22Rv1 (cell line): ENCODE measurements at regions not wholly inside any gene's neighbourhood (a gene's known extent, or its start where the extent isn't known, plus 50 kb on each side); places are given as distances from the start of the nearest gene placed in this dataset.
"Not testable (repeated sequence)": the region's sequence is repeated elsewhere in the genome, so short reads cannot be mapped to it uniquely, and the experiment has no call there.

Experiments
- H3K27ac ChIP-seq: fragments of 450-650 bp; 2 replicates; pipeline ENCODE4 v1.5.1; 2017
- CTCF ChIP-seq: fragments of 450-650 bp; IDR thresholded peaks from 2 replicates; pipeline ENCODE4 v1.5.1; 2017; ENCODE audit warnings: mild to moderate bottlenecking
- ZFX ChIP-seq: fragments of 450-650 bp; IDR thresholded peaks from 2 replicates; pipeline ENCODE4 v1.6.1; 2017; ENCODE audit warnings: antibody characterized with exemption, borderline replicate concordance

- H3K27ac ChIP-seq, result no peak overlapping the region
- no peak for TF ChIP-seq ZFX
- TF ChIP-seq CTCF, result no peak
Measured at GRCh38 chr3:146702237-146702636, 97.1 kb upstream of the PLSCR5 start.

- TF ChIP-seq CTCF, result no peak
- TF ChIP-seq ZFX, result no peak
- no peak overlapping the region for H3K27ac ChIP-seq
Measured at GRCh38 chr3:146701246-146701645, 96.1 kb upstream of the PLSCR5 start.

- not testable (repeated sequence) for H3K27ac ChIP-seq
Measured at GRCh38 chr3:146700025-146700424, 94.9 kb upstream of the PLSCR5 start.

- TF ChIP-seq ZFX (no peak), CTCF (no peak)
- no peak overlapping the region for H3K27ac ChIP-seq
Measured at GRCh38 chr3:146692254-146692653, 87.1 kb upstream of the PLSCR5 start.

- no peak for TF ChIP-seq ZFX
- no peak for TF ChIP-seq CTCF
- H3K27ac ChIP-seq, result no peak overlapping the region
Measured at GRCh38 chr3:146685050-146685814, 80.1 kb upstream of the PLSCR5 start.

GRCh38 chr3:146682171-146682570, 77.0 kb upstream of the PLSCR5 start:
- peak overlapping the region; percentile 38 for H3K27ac ChIP-seq
- TF ChIP-seq CTCF (no peak), ZFX (no peak)

GRCh38 chr3:146680617-146681016, 75.5 kb upstream of the PLSCR5 start:
- TF ChIP-seq CTCF, result no peak
- no peak for TF ChIP-seq ZFX
- H3K27ac ChIP-seq, result no peak overlapping the region

GRCh38 chr3:146679995-146680394, 74.8 kb upstream of the PLSCR5 start:
- no peak overlapping the region for H3K27ac ChIP-seq
- TF ChIP-seq ZFX (no peak), CTCF (no peak)
